Body of pancreas (tissue), 4 donors: ENCODE measurements at regions not wholly inside any gene's neighbourhood (a gene's known extent, or its start where the extent isn't known, plus 50 kb on each side); places are given as distances from the start of the nearest gene placed in this dataset.

Experiments
- POLR2A ChIP-seq, 3 donors: fragments of 450-650 bp; IDR thresholded peaks; one replicate each; pipeline ENCODE4 v1.6.1; 2016; ENCODE audit warnings: antibody characterized with exemption in 3 of 3, mild to moderate bottlenecking in 2 of 3
- TF ChIP-seq, protein P1 (sequence below), 7 experiments: fragments of 450-650 bp in 4 of 7; fragments of 200-600 bp in 3 of 7; sonication (generic) in 3 of 7; IDR thresholded peaks; one replicate each; pipeline ENCODE4 v1.5.1; 2016 to 2019; ENCODE audit warnings: antibody characterized with exemption in 7 of 7

DNA sequence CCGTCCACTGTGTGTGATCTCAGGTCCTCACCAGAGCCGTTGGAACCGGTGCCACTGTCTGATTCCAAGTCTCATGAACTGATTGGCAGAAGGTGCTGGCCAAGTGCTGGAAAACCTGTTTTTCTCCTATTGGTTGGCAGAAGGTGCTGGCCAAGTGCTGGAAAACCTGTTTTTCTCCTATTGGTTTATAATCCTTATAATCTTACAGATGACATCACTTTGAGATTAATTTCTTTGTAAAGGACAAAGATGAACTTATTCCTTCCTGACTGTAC is 1106.3 kb downstream of the BRD1 start:
- TF ChIP-seq, protein P1, sequence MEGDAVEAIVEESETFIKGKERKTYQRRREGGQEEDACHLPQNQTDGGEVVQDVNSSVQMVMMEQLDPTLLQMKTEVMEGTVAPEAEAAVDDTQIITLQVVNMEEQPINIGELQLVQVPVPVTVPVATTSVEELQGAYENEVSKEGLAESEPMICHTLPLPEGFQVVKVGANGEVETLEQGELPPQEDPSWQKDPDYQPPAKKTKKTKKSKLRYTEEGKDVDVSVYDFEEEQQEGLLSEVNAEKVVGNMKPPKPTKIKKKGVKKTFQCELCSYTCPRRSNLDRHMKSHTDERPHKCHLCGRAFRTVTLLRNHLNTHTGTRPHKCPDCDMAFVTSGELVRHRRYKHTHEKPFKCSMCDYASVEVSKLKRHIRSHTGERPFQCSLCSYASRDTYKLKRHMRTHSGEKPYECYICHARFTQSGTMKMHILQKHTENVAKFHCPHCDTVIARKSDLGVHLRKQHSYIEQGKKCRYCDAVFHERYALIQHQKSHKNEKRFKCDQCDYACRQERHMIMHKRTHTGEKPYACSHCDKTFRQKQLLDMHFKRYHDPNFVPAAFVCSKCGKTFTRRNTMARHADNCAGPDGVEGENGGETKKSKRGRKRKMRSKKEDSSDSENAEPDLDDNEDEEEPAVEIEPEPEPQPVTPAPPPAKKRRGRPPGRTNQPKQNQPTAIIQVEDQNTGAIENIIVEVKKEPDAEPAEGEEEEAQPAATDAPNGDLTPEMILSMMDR (IDR thresholded peaks at IDR 0.05): no peak
- TF ChIP-seq POLR2A (IDR thresholded peaks at IDR 0.05): no peak
